ENCODE measurements at regions not wholly inside any gene's neighbourhood (a gene's known extent, or its start where the extent isn't known, plus 50 kb on each side); places are given as distances from the start of the nearest gene placed in this dataset.
"Not testable (repeated sequence)": the region's sequence is repeated elsewhere in the genome, so short reads cannot be mapped to it uniquely, and the experiment has no call there.

GRCh38 chrX:87110142-87110541, 407.5 kb upstream of the KLHL4 start:
- DNase-seq: no peak

- DNase-seq: no peak
These were observed 376.7 kb upstream of the KLHL4 start for GRCh38 chrX:87140800-87141483.

- DNase-seq: no peak
These were observed 357.1 kb upstream of the KLHL4 start for GRCh38 chrX:87160435-87161010.

- DNase-seq: no peak
These were observed 349.8 kb upstream of the KLHL4 start for GRCh38 chrX:87167841-87168240.

GRCh38 chrX:87178009-87178408, 339.6 kb upstream of the KLHL4 start:
- not testable (repeated sequence) for DNase-seq

All from NCI-H1092 treated with DMSO at 0.1 percent for 48 hours (cell line).